Kidney (tissue), 13 donors: ENCODE measurements at regions not wholly inside any gene's neighbourhood (a gene's known extent, or its start where the extent isn't known, plus 50 kb on each side); places are given as distances from the start of the nearest gene placed in this dataset.
A peak's percentile ranks its signal among the peaks of the same experiment; 100 is the strongest.

ENCODE experiments used
- DNase-seq, 5 donors: peaks; one replicate each; pipeline ENCODE4 v3.0.0-alpha.2; 2013 to 2020
- FAIRE-seq: peaks from 2 replicates; lab custom pipeline; 2012; peaks lifted over from hg19 to GRCh38; lab: Jason Lieb, UNC
- H3K27ac ChIP-seq, 2 donors: one replicate each; pipeline ENCODE4 v1.7.0; 2013; ENCODE audit warnings: low read depth in 2 of 2, low read length in 2 of 2, inconsistent platforms in 1 of 2
- H3K27me3 ChIP-seq: one replicate; pipeline ENCODE4 v1.7.1; 2013; ENCODE audit warnings: low read length, inconsistent platforms; ENCODE audit not compliant: control insufficient read depth, insufficient read depth
- H3K36me3 ChIP-seq, 3 donors: one replicate each; pipeline versions ENCODE4 v1.7.0 to v1.7.1; 2013; ENCODE audit warnings: low read length in 3 of 3, control low read depth in 1 of 3, inconsistent platforms in 1 of 3; ENCODE audit not compliant: insufficient read depth in 3 of 3, control insufficient read depth in 2 of 3
- H3K4me1 ChIP-seq, 3 donors: one replicate each; pipeline versions ENCODE4 v1.7.0 to v1.7.1; 2013; ENCODE audit warnings: low read length in 3 of 3, inconsistent platforms in 1 of 3, low read depth in 1 of 3; ENCODE audit not compliant: control insufficient read depth in 2 of 3, insufficient read depth in 2 of 3
- H3K4me3 ChIP-seq, 3 donors: one replicate each; pipeline versions ENCODE4 v1.7.0 to v1.8.1; 2013; ENCODE audit warnings: low read length in 3 of 3, control low read depth in 1 of 3, inconsistent platforms in 1 of 3
- H3K9ac ChIP-seq, 3 donors: one replicate each; pipeline versions ENCODE4 v1.7.0 to v1.7.1; 2013; ENCODE audit warnings: low read length in 3 of 3, control low read depth in 1 of 3, inconsistent platforms in 1 of 3
- H3K9me3 ChIP-seq, 3 donors: one replicate each; pipeline versions ENCODE4 v1.7.0 to v1.7.1; 2013; ENCODE audit warnings: low read length in 3 of 3, control low read depth in 1 of 3, inconsistent platforms in 1 of 3; ENCODE audit not compliant: control insufficient read depth in 2 of 3, insufficient read depth in 1 of 3
- CTCF ChIP-seq: IDR thresholded peaks from 3 replicates; pipeline ENCODE4 v1.5.1; 2012; ENCODE audit warnings: mild to moderate bottlenecking, moderate library complexity, borderline replicate concordance; ENCODE audit not compliant: insufficient read depth; ENCODE audit errors: extremely low read depth
- intact Hi-C: fragments of 100-400 bp; cut with DNase I; formaldehyde crosslinking; loops from one replicate; pipeline ENCODE4 v1.11.1; 2022
- donor health status: control.
- donor health status: control.
- donor health status: control.
- donor health status: control.
- donor health status: control.
- donor health status: DM: yes; HTN: yes; CAD: no.
- donor health status: Normal renal cell carcinoma (clear cell type).

- no peak overlapping the region for H3K9ac ChIP-seq
- no peaks in the 10 kb centered on the region for H3K9me3 ChIP-seq
- peak overlapping the region in 1 of 2 donors; percentile 17 for H3K27ac ChIP-seq
Measured at GRCh38 chr3:193983846-193984818, 151.8 kb upstream of the HES1 start.

DNA sequence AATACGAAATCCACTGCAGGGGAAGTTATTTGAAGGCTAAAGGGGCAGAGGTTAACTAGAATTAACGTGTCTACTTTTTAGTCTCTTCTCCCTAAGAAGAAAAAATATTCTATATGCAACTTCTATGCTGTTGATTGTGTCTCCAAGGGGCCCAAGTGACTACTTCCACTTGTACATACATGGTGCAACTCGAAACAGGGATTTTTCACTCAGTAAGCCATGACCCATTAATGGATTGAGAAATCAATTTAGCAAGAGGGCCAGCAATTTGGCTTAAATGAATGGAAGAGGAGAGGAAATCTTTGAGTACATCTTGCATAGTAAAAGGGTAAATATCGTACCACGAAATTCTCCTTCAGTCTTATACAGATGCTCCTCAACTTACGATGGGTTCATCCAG lies 151.1 kb upstream of the HES1 start:
- Histone ChIP-seq H3K36me3 (no peaks in the 10 kb centered on the region), H3K27ac (no peak overlapping the region), H3K27me3 (no peaks in the 10 kb centered on the region), H3K9ac (no peak overlapping the region), H3K4me1 (no peaks in the 10 kb centered on the region), H3K4me3 (no peak overlapping the region), H3K9me3 (no peaks in the 10 kb centered on the region)
- TF ChIP-seq CTCF: no peak
- DNase-seq: no peak
- FAIRE-seq: no peak
- intact Hi-C loops: no loop called here

More at GRCh38 chr3:193983846-193984818, 151.8 kb upstream of the HES1 start:
- no peak for FAIRE-seq
- TF ChIP-seq CTCF: no peak
- DNase-seq: no peak
- Histone ChIP-seq H3K4me3 (no peak overlapping the region), H3K27me3 (no peaks in the 10 kb centered on the region), H3K4me1 (no peaks in the 10 kb centered on the region), H3K36me3 (no peaks in the 10 kb centered on the region)
- intact Hi-C loops: no loop called here

DNA sequence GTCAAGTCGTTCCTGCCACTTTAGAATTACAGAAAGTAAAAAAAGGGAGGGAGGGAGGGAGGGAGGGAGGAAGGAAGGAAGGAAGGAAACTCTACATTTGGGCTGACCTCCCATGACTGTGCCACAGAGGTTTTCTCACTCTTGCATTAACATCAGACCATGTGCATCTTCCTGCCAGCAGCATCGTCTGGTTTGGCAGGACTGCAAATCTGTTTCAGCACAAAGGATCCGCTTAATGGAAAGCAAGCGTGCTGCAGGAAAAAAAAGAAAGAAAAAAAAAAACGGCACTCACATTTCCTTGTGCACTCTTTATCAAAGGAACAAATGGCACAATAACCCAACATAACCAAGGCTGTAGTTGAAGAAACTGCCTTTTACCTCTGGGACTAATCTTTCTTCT lies 148.8 kb upstream of the HES1 start:
- no peak for FAIRE-seq
- Histone ChIP-seq H3K27me3 (no peaks in the 10 kb centered on the region), H3K36me3 (no peaks in the 10 kb centered on the region), H3K9ac (no peak overlapping the region), H3K9me3 (no peaks in the 10 kb centered on the region), H3K4me3 (no peak overlapping the region), H3K27ac (no peak overlapping the region), H3K4me1 (no peaks in the 10 kb centered on the region)
- DNase-seq: no peak
- intact Hi-C loops: no loop called here
- no peak for TF ChIP-seq CTCF
